ENCODE measurements at regions not wholly inside any gene's neighbourhood (a gene's known extent, or its start where the extent isn't known, plus 50 kb on each side); places are given as distances from the start of the nearest gene placed in this dataset.
"Not testable (repeated sequence)": the region's sequence is repeated elsewhere in the genome, so short reads cannot be mapped to it uniquely, and the experiment has no call there.

- DNase-seq, result peak; percentile 71
These were observed 156.0 kb downstream of the CEBPB start for GRCh38 chr20:50346374-50347283.

- DNase-seq, result no peak
These were observed 156.8 kb downstream of the CEBPB start for GRCh38 chr20:50347284-50348063.

- DNase-seq, result no peak
These were observed 157.5 kb downstream of the CEBPB start for GRCh38 chr20:50348096-50348495.

- no peak for DNase-seq
These were observed 159.5 kb upstream of the PTPN1 start for GRCh38 chr20:50350510-50351249.

- no peak for DNase-seq
These were observed 158.6 kb upstream of the PTPN1 start for GRCh38 chr20:50351541-50351940.

- no peak for DNase-seq
These were observed 156.8 kb upstream of the PTPN1 start for GRCh38 chr20:50353289-50353961.

GRCh38 chr20:50354721-50355589 is 155.2 kb upstream of the PTPN1 start:
- DNase-seq, result no peak

GRCh38 chr20:50355590-50356524 is 154.3 kb upstream of the PTPN1 start:
- DNase-seq, result no peak

GRCh38 chr20:50356525-50356885 is 153.7 kb upstream of the PTPN1 start:
- no peak for DNase-seq

- DNase-seq, result no peak
These were observed 153.0 kb upstream of the PTPN1 start for GRCh38 chr20:50356962-50357782.

GRCh38 chr20:50357783-50358161 is 152.4 kb upstream of the PTPN1 start:
- no peak for DNase-seq

GRCh38 chr20:50358166-50358565 is 152.0 kb upstream of the PTPN1 start:
- no peak for DNase-seq

- DNase-seq, result no peak
These were observed 151.2 kb upstream of the PTPN1 start for GRCh38 chr20:50358971-50359370.

- no peak for DNase-seq
These were observed 150.5 kb upstream of the PTPN1 start for GRCh38 chr20:50359607-50360217.

- DNase-seq, result no peak
These were observed 149.9 kb upstream of the PTPN1 start for GRCh38 chr20:50360218-50360672.

- DNase-seq, result no peak
These were observed 149.3 kb upstream of the PTPN1 start for GRCh38 chr20:50360921-50361320.

GRCh38 chr20:50362177-50362576 is 148.0 kb upstream of the PTPN1 start:
- DNase-seq, result not testable (repeated sequence)

- no peak for DNase-seq
These were observed 147.2 kb upstream of the PTPN1 start for GRCh38 chr20:50363027-50363426.

- no peak for DNase-seq
These were observed 146.7 kb upstream of the PTPN1 start for GRCh38 chr20:50363479-50363878.
